H1 (cell line): ENCODE measurements at regions not wholly inside any gene's neighbourhood (a gene's known extent, or its start where the extent isn't known, plus 50 kb on each side); places are given as distances from the start of the nearest gene placed in this dataset.

Experiments used
- CBX8 ChIP-seq: fragments of 300-800, 300-1000 bp; sonication (generic); IDR thresholded peaks from 2 replicates; pipeline ENCODE4 v1.7.1; 2016; ENCODE audit warnings: low read depth, low read length, borderline replicate concordance
- CHD7 ChIP-seq: fragments of 300-600 bp; sonication (generic); IDR thresholded peaks from 2 replicates; pipeline ENCODE4 v1.7.1; 2012; ENCODE audit warnings: low read length, moderate library complexity, mild to moderate bottlenecking, inconsistent platforms; ENCODE audit not compliant: insufficient replicate concordance
- EGR1 ChIP-seq: IDR thresholded peaks from 2 replicates; pipeline ENCODE4 v1.6.1; 2011; ENCODE audit warnings: low read depth, low read length, borderline replicate concordance
- TF ChIP-seq, protein P1 (sequence below): IDR thresholded peaks from 2 replicates; pipeline ENCODE4 v1.6.1; 2012; ENCODE audit warnings: inconsistent platforms

DNA sequence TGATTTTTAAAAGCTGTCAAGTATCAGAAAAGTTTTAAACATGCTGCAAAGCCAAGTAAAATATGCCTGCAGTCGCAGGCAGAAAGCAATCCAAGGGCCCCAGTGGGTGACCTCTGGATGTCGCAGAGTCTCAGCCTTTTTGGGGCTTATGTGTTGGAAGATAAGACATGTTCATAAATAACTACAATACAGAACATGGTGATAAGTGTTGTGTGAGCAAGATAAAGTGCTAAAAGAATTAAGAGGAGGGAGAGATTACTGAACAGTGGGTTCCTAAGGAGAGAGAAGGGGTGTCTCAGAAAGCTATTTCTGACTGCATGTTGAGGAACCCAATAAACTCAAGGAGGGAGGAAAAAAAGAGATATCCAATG is 78.9 kb upstream of the ADRB2 start (continued):
- no peak for TF ChIP-seq CHD7
- no peak for TF ChIP-seq CBX8
- TF ChIP-seq, protein P1, sequence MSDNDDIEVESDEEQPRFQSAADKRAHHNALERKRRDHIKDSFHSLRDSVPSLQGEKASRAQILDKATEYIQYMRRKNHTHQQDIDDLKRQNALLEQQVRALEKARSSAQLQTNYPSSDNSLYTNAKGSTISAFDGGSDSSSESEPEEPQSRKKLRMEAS, result no peak
- no peak for TF ChIP-seq EGR1
